Activated naive CD4-positive, alpha-beta T cell treated with anti-CD3 and anti-CD28 coated beads, Interleukin-2, amount 10 ng/mL, durations not matched to agents 7 days and 5 days (primary cell): ENCODE measurements at regions not wholly inside any gene's neighbourhood (a gene's known extent, or its start where the extent isn't known, plus 50 kb on each side); places are given as distances from the start of the nearest gene placed in this dataset.
"Not testable (repeated sequence)": the region's sequence is repeated elsewhere in the genome, so short reads cannot be mapped to it uniquely, and the experiment has no call there.

Experiments used
- CTCF ChIA-PET: fragments of 350-600 bp; sonication (Branson Sonifier 250); formaldehyde crosslinking; loops from one replicate; lab custom pipeline; 2021; ENCODE audit warnings: antibody characterized with exemption; lab: Charles Lee
- DNase-seq: peaks from one replicate; pipeline ENCODE4 v3.0.0-alpha.2; 2020
- H3K27ac Mint-ChIP-seq: one replicate; pipeline ENCODE4 v1.8.0; 2021; ENCODE audit warnings: mild to moderate bottlenecking, moderate library complexity, mixed read lengths
- H3K27me3 Mint-ChIP-seq: one replicate; pipeline ENCODE4 v1.8.0; 2021; ENCODE audit warnings: mild to moderate bottlenecking, mixed read lengths
- H3K36me3 Mint-ChIP-seq: one replicate; pipeline ENCODE4 v1.8.0; 2021; ENCODE audit warnings: mixed read lengths
- H3K4me1 Mint-ChIP-seq: one replicate; pipeline ENCODE4 v1.8.0; 2021; ENCODE audit warnings: mixed read lengths
- H3K4me3 Mint-ChIP-seq: one replicate; pipeline ENCODE4 v1.8.0; 2021; ENCODE audit warnings: mild to moderate bottlenecking, moderate library complexity, mixed read lengths
- H3K9me3 Mint-ChIP-seq: one replicate; pipeline ENCODE4 v1.8.0; 2021; ENCODE audit warnings: mixed read lengths

GRCh38 chr9:88835038-88835466, 156.2 kb upstream of the S1PR3 start:
- Mint-ChIP-seq H3K27me3 (peaks cover 73% of the 10 kb centered on the region), H3K27ac (no peak overlapping the region)

DNA sequence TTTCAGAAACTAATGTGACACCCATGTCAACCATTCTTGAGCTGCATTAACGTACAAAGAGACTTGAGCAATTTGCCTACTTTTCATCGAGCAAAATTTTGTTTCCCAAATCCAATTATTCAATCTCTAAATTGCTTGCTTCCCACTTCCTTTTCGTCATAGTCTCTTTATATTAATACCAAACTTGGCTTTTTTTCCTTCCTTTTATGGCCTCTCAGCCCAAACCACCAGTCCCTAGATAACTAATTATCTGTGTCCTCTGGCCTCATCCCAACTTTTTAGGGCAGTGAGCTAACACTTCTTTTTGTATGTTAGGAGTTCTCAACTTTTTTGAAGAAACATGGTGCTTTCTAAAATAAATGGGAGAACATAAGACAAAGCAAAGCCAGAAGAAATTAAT, 155.5 kb upstream of the S1PR3 start:
- DNase-seq = no peak
- Mint-ChIP-seq H3K36me3 (no peaks in the 10 kb centered on the region), H3K9me3 (no peaks in the 10 kb centered on the region), H3K4me1 (peaks cover 14% of the 10 kb centered on the region), H3K27ac (no peak overlapping the region), H3K4me3 (no peak overlapping the region), H3K27me3 (peaks cover 66% of the 10 kb centered on the region)
- CTCF ChIA-PET = interaction anchor here (0.9 kb wide), 1 partner anchor 10 kb away, joined by 5 read pairs; no protein-coding TSS in a partner anchor

More at GRCh38 chr9:88835038-88835466, 156.2 kb upstream of the S1PR3 start:
- H3K36me3 Mint-ChIP-seq = no peaks in the 10 kb centered on the region
- no peak overlapping the region for H3K4me3 Mint-ChIP-seq
- no peaks in the 10 kb centered on the region for H3K9me3 Mint-ChIP-seq
- peaks cover 14% of the 10 kb centered on the region for H3K4me1 Mint-ChIP-seq
- CTCF ChIA-PET = interaction anchor here (0.9 kb wide), 1 partner anchor 11 kb away, joined by 5 read pairs; no protein-coding TSS in a partner anchor
- DNase-seq = no peak

DNA sequence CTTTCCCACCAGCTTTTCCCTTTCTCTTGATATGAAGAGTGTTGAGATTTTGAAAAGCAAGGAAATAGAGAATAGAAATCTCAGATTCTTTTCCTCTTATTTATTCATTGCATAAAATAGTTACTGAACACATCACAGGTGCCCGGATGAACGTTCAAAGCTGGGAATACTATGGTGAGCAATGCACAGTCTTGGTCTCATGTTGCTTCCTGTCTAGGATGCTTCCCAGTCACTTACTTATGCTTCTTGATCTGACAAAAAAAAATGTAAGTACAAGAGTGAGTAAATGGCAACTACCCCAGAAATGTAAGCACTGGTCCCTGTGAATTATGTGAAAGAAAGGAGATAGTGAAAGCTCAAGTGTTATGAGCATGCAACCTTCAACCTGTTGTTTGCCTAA, 153.5 kb upstream of the S1PR3 start:
- CTCF ChIA-PET = no interaction called here
- H3K27me3 Mint-ChIP-seq = peaks cover 46% of the 10 kb centered on the region
- no peak overlapping the region for H3K4me3 Mint-ChIP-seq
- H3K36me3 Mint-ChIP-seq = no peaks in the 10 kb centered on the region
- no peak for DNase-seq
- no peaks in the 10 kb centered on the region for H3K9me3 Mint-ChIP-seq
- no peak overlapping the region for H3K27ac Mint-ChIP-seq
- H3K4me1 Mint-ChIP-seq = peaks cover 14% of the 10 kb centered on the region

DNA sequence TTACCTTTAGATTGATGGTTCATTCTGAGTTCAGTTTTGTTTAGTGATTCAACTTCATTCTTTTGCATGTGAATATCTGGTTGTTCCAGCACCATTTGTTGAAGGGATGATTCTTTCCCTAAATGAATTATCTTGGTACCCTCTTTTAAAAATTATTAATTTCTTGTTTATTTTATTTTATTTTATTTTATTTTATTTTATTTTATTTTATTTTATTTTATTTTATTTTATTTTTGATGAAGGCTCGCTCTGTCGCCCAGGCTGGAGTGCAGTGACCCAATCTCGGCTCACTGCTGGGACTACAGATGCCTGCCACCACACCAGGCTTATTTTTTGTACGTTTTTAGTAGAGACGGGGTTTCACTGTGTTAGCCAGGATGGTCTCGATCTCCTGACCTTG, 141.4 kb upstream of the S1PR3 start:
- H3K27ac Mint-ChIP-seq, DNase-seq, H3K4me1 Mint-ChIP-seq, H3K36me3 Mint-ChIP-seq, H3K4me3 Mint-ChIP-seq, H3K9me3 Mint-ChIP-seq, CTCF ChIA-PET: not testable (repeated sequence)
- peaks cover 23% of the 10 kb centered on the region for H3K27me3 Mint-ChIP-seq

DNA sequence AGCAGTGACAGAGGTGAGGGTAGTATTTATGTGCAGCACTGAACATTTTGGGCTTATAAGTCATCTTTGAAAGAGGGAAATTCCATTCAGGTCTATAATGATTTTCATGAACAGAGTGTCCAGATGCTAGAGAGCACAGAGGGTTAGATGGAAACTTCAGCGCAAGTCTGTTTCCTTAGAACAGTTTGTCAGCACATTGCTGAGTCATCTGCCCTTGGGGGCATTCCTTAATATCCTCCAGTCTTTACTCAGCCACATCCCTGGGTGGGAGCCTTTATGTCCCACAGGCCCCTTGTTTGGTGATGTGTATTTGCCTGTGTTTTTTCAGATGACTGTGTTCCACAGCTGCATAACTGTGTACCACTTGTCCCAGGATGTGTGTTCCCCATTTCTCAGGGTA, 138.5 kb upstream of the S1PR3 start:
- Mint-ChIP-seq H3K4me3 (no peak overlapping the region), H3K4me1 (no peaks in the 10 kb centered on the region), H3K36me3 (no peaks in the 10 kb centered on the region), H3K27ac (no peak overlapping the region), H3K9me3 (peaks cover 9% of the 10 kb centered on the region), H3K27me3 (peaks cover 34% of the 10 kb centered on the region)
- CTCF ChIA-PET = no interaction called here
- DNase-seq = no peak

GRCh38 chr9:88870627-88871026, 120.6 kb upstream of the S1PR3 start:
- H3K27ac Mint-ChIP-seq = no peak overlapping the region
- H3K4me1 Mint-ChIP-seq = no peaks in the 10 kb centered on the region
- H3K36me3 Mint-ChIP-seq = no peaks in the 10 kb centered on the region
- no peak overlapping the region for H3K4me3 Mint-ChIP-seq
- H3K27me3 Mint-ChIP-seq = peaks cover 35% of the 10 kb centered on the region
- CTCF ChIA-PET = no interaction called here
- no peak for DNase-seq
- H3K9me3 Mint-ChIP-seq = peaks cover 4% of the 10 kb centered on the region

GRCh38 chr9:88871669-88872068, 119.6 kb upstream of the S1PR3 start:
- Mint-ChIP-seq H3K9me3 (peaks cover 4% of the 10 kb centered on the region), H3K4me3 (no peak overlapping the region), H3K36me3 (no peaks in the 10 kb centered on the region), H3K27ac (no peak overlapping the region), H3K27me3 (peaks cover 35% of the 10 kb centered on the region), H3K4me1 (no peaks in the 10 kb centered on the region)
- CTCF ChIA-PET = no interaction called here
- DNase-seq = no peak

DNA sequence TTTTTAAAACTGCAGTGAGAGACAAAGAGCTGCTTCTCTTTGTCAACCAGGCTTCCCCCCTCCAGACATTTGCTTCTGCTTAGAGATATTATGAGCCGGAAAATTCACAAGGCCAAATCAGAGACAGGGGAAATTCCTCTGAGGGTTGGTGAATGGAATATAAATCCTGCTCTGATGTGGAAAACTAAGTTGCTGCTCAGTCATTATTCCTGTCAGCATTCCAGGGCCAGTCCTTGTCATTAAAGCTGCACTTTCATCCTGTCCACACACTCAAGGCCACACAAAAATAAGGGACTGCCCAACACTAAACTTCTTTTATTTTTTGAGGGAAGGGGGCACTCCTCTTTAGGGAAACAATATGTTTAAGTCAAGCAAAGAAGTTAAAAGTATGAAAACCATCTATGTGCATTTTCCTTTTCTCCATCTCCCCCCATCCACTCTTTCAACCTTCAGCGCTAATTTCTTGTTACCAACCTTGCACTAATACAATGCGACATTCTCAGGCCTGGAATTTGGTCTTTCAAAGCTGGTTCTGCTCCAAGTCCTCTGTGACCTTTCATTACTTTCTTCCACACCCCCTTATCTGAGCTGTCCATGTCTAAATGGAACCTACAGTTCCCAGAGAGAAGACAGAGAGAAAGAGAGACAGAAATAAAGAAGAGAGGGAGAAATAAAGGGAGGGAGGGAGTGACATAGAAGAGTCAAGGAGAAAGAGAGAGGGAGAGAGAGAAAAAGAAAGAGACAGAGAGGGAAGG, 118.9 kb upstream of the S1PR3 start:
- no peak for DNase-seq
- Mint-ChIP-seq H3K4me3 (no peak overlapping the region), H3K27ac (no peak overlapping the region), H3K4me1 (no peaks in the 10 kb centered on the region), H3K27me3 (peaks cover 35% of the 10 kb centered on the region), H3K9me3 (peaks cover 4% of the 10 kb centered on the region), H3K36me3 (no peaks in the 10 kb centered on the region)
- CTCF ChIA-PET = no interaction called here

GRCh38 chr9:88873635-88874034, 117.6 kb upstream of the S1PR3 start:
- Mint-ChIP-seq H3K27ac (no peak overlapping the region), H3K36me3 (no peaks in the 10 kb centered on the region), H3K27me3 (peaks cover 41% of the 10 kb centered on the region), H3K9me3 (peaks cover 3% of the 10 kb centered on the region), H3K4me1 (no peaks in the 10 kb centered on the region), H3K4me3 (no peak overlapping the region)
- DNase-seq = no peak
- CTCF ChIA-PET = no interaction called here

- H3K4me3 Mint-ChIP-seq = no peak overlapping the region
- no peak overlapping the region for H3K27ac Mint-ChIP-seq
- no peak for DNase-seq
- no peaks in the 10 kb centered on the region for H3K4me1 Mint-ChIP-seq
- no peaks in the 10 kb centered on the region for H3K36me3 Mint-ChIP-seq
- CTCF ChIA-PET = no interaction called here
- peaks cover 42% of the 10 kb centered on the region for H3K27me3 Mint-ChIP-seq
- no peaks in the 10 kb centered on the region for H3K9me3 Mint-ChIP-seq
Observed at GRCh38 chr9:88874391-88874790, 116.9 kb upstream of the S1PR3 start.

DNA sequence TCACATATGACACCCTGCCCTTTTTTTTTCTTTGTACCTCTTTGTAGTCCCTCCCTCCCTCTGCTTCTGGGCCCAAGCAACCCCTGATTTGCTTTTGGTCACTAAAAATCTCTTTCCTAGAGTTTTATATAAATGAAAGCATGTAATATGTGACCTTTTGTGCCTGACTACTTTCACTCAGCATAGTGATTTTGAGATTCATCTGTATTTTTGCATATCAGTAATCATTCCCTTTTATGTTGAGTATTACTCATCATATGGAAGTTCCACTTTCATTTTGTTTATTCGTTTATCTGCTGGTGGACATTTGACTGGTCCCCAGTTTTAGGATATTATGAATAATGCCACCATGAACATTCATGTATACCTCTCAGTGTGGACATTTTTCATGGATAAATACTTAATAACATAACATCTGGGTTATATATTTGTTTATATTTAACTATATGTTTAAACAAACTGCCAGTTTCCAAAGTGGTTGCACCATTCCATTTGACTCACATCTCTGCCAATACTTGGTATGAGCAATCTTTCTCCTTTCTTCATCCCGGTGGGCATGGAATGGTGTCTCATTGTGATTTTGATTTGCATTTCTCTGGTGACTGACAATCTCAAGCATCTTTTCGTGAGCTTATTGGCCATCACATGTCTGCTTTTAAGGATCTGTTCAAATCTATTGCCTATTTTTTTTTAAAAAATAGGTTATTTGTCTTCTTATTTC, 115.7 kb upstream of the S1PR3 start:
- Mint-ChIP-seq H3K9me3 (no peaks in the 10 kb centered on the region), H3K4me3 (no peak overlapping the region), H3K36me3 (no peaks in the 10 kb centered on the region), H3K4me1 (no peaks in the 10 kb centered on the region), H3K27ac (no peak overlapping the region), H3K27me3 (peaks cover 38% of the 10 kb centered on the region)
- DNase-seq = no peak
- CTCF ChIA-PET = no interaction called here

DNA sequence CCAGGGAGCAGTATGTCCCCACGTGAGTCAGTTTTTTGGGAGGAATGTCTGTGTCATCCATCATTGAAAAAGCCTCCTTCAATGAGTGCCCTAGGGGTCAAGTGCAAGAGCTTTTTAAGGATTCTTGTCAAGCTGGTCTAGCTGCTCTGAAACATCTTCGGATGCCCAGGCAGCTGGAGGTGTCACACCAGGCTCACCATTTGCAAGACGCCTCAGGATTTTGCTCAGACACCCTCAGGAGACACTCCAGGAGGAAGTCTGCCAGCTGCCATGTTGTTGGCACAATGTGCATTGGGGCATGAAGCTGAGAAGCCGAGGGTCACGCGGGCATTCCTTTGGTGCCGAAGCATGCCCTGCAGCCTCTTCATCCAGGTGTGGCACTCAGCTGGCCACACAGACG, 111.1 kb upstream of the S1PR3 start:
- CTCF ChIA-PET = no interaction called here
- Mint-ChIP-seq H3K9me3 (no peaks in the 10 kb centered on the region), H3K27me3 (peaks cover 23% of the 10 kb centered on the region), H3K36me3 (no peaks in the 10 kb centered on the region), H3K27ac (no peak overlapping the region), H3K4me3 (no peak overlapping the region), H3K4me1 (peaks cover 13% of the 10 kb centered on the region)
- no peak for DNase-seq

DNA sequence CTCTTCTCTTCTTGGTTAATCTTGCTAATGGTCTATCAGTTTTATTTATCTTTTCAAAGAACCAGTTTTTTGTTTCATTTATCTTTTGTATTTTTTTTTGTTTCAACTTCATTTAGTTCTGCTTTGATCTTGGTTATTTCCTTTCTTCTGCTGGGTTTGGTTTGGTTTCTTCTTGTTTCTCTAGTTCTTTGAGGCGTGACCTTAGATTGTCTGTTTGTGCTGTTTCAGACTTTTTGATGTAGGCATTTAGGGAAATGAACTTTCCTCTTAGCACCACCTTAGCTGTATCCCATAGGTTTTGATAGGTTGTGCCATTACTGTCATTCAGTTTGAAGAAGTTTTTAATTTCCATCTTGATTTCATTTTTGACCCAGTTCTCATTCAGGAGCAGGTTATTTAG, 107.0 kb upstream of the S1PR3 start:
- DNase-seq, H3K4me3 Mint-ChIP-seq, H3K36me3 Mint-ChIP-seq, H3K9me3 Mint-ChIP-seq, CTCF ChIA-PET, H3K27ac Mint-ChIP-seq: not testable (repeated sequence)
- H3K4me1 Mint-ChIP-seq = peaks cover 15% of the 10 kb centered on the region
- peaks cover 17% of the 10 kb centered on the region for H3K27me3 Mint-ChIP-seq

GRCh38 chr9:88886762-88887161, 104.5 kb upstream of the S1PR3 start:
- not testable (repeated sequence) for DNase-seq

GRCh38 chr9:88889386-88889785, 101.9 kb upstream of the S1PR3 start:
- DNase-seq = no peak
- Mint-ChIP-seq H3K4me3 (no peak overlapping the region), H3K4me1 (peaks cover 14% of the 10 kb centered on the region), H3K9me3 (no peaks in the 10 kb centered on the region), H3K36me3 (no peaks in the 10 kb centered on the region), H3K27me3 (peaks cover 16% of the 10 kb centered on the region), H3K27ac (no peak overlapping the region)
- CTCF ChIA-PET = no interaction called here

More at GRCh38 chr9:88886762-88887161, 104.5 kb upstream of the S1PR3 start:
- H3K9me3 Mint-ChIP-seq, H3K4me3 Mint-ChIP-seq, CTCF ChIA-PET, H3K36me3 Mint-ChIP-seq, H3K27ac Mint-ChIP-seq: not testable (repeated sequence)
- Mint-ChIP-seq H3K27me3 (peaks cover 20% of the 10 kb centered on the region), H3K4me1 (peaks cover 19% of the 10 kb centered on the region)
